GM23248 (cell line): ENCODE measurements at regions not wholly inside any gene's neighbourhood (a gene's known extent, or its start where the extent isn't known, plus 50 kb on each side); places are given as distances from the start of the nearest gene placed in this dataset.

Experiments used
- EZH2 ChIP-seq: fragments of 200-600 bp; sonication (generic); IDR thresholded peaks from 2 replicates; pipeline ENCODE4 v1.6.1; 2018; ENCODE audit warnings: antibody characterized with exemption, mild to moderate bottlenecking; ENCODE audit not compliant: insufficient read depth, poor library complexity, severe bottlenecking
- EZH2phosphoT487 ChIP-seq: fragments of 200-600 bp; sonication (generic); IDR thresholded peaks from 2 replicates; pipeline ENCODE4 v1.6.1; 2018; ENCODE audit warnings: antibody characterized with exemption, moderate library complexity, mild to moderate bottlenecking, low read depth; ENCODE audit not compliant: insufficient read depth

GRCh38 chr5:68776381-68776780 is 317.4 kb upstream of the SLC30A5 start:
- TF ChIP-seq EZH2phosphoT487, result no peak
- no peak for TF ChIP-seq EZH2
